ENCODE measurements at regions not wholly inside any gene's neighbourhood (a gene's known extent, or its start where the extent isn't known, plus 50 kb on each side); places are given as distances from the start of the nearest gene placed in this dataset.

GRCh38 chr12:114767906-114768722, 84.1 kb upstream of the TBX3 start:
- DNase-seq = no peak

GRCh38 chr12:114767084-114767760, 83.2 kb upstream of the TBX3 start:
- DNase-seq = no peak

GRCh38 chr12:114765960-114766691, 82.2 kb upstream of the TBX3 start:
- no peak for DNase-seq

GRCh38 chr12:114764510-114764909, 80.5 kb upstream of the TBX3 start:
- no peak for DNase-seq

- DNase-seq = no peak
Measured at GRCh38 chr12:114762490-114763110, 78.6 kb upstream of the TBX3 start.

- DNase-seq = no peak
Measured at GRCh38 chr12:114760151-114760877, 76.3 kb upstream of the TBX3 start.

GRCh38 chr12:114759635-114760034, 75.7 kb upstream of the TBX3 start:
- no peak for DNase-seq

GRCh38 chr12:114757684-114758325, 73.8 kb upstream of the TBX3 start:
- DNase-seq = no peak

- no peak for DNase-seq
Measured at GRCh38 chr12:114752217-114752616, 68.2 kb upstream of the TBX3 start.

GRCh38 chr12:114751712-114752111, 67.7 kb upstream of the TBX3 start:
- DNase-seq = no peak

- DNase-seq = no peak
Measured at GRCh38 chr12:114750917-114751316, 66.9 kb upstream of the TBX3 start.

GRCh38 chr12:114749065-114749464, 65.1 kb upstream of the TBX3 start:
- DNase-seq = no peak

- no peak for DNase-seq
Measured at GRCh38 chr12:114747012-114747858, 63.3 kb upstream of the TBX3 start.

GRCh38 chr12:114746297-114747011, 62.5 kb upstream of the TBX3 start:
- no peak for DNase-seq

GRCh38 chr12:114744691-114745090, 60.7 kb upstream of the TBX3 start:
- no peak for DNase-seq

- no peak for DNase-seq
Measured at GRCh38 chr12:114744285-114744684, 60.3 kb upstream of the TBX3 start.

- no peak for DNase-seq
Measured at GRCh38 chr12:114743799-114744198, 59.8 kb upstream of the TBX3 start.

- DNase-seq = no peak
Measured at GRCh38 chr12:114743289-114743688, 59.3 kb upstream of the TBX3 start.

- no peak for DNase-seq
Measured at GRCh38 chr12:114742363-114742762, 58.4 kb upstream of the TBX3 start.

- no peak for DNase-seq
Measured at GRCh38 chr12:114741940-114742339, 58.0 kb upstream of the TBX3 start.
